Trophoblast cell (in vitro differentiated cells and primary cell): ENCODE measurements at regions not wholly inside any gene's neighbourhood (a gene's known extent, or its start where the extent isn't known, plus 50 kb on each side); places are given as distances from the start of the nearest gene placed in this dataset.

Source experiments
- DNase-seq, 2 donors: peaks; one replicate each; pipeline ENCODE4 v3.0.0-alpha.2; 2016
- H2AFZ ChIP-seq: 2 replicates; pipeline ENCODE4 v1.6.1; 2013; ENCODE audit warnings: low read length, moderate library complexity, mild to moderate bottlenecking; ENCODE audit not compliant: insufficient read depth, poor library complexity
- H2AK5ac ChIP-seq: 2 replicates; pipeline ENCODE4 v1.6.1; 2013; ENCODE audit warnings: mild to moderate bottlenecking, low read length
- H2BK120ac ChIP-seq: 2 replicates; pipeline ENCODE4 v1.6.1; 2013; ENCODE audit warnings: low read length, mild to moderate bottlenecking, moderate library complexity; ENCODE audit not compliant: insufficient read depth, poor library complexity
- H2BK12ac ChIP-seq: 2 replicates; pipeline ENCODE4 v1.6.1; 2013; ENCODE audit warnings: mild to moderate bottlenecking, low read length, moderate library complexity
- H2BK5ac ChIP-seq: 2 replicates; pipeline ENCODE4 v1.6.1; 2013; ENCODE audit warnings: low read length, low read depth, moderate library complexity, mild to moderate bottlenecking; ENCODE audit not compliant: poor library complexity
- H3K14ac ChIP-seq: 2 replicates; pipeline ENCODE4 v1.6.1; 2013; ENCODE audit warnings: mild to moderate bottlenecking, low read length
- H3K18ac ChIP-seq: 2 replicates; pipeline ENCODE4 v1.6.1; 2013; ENCODE audit warnings: mild to moderate bottlenecking, low read length
- H3K23ac ChIP-seq: 2 replicates; pipeline ENCODE4 v1.6.1; 2013; ENCODE audit warnings: low read length
- H3K27ac ChIP-seq: 2 replicates; pipeline ENCODE4 v1.5.1; 2013; ENCODE audit warnings: low read depth, mild to moderate bottlenecking, inconsistent platforms, low read length, moderate library complexity
- H3K27me3 ChIP-seq: 2 replicates; pipeline ENCODE4 v1.6.1; 2013; ENCODE audit warnings: inconsistent platforms, mild to moderate bottlenecking, low read length, moderate library complexity; ENCODE audit not compliant: insufficient read depth
- H3K36me3 ChIP-seq, 2 experiments: 1 replicate in 1 of 2; 2 replicates in 1 of 2; pipeline ENCODE4 v1.6.1; 2013; ENCODE audit warnings: low read length in 2 of 2, mild to moderate bottlenecking in 2 of 2, moderate library complexity in 1 of 2; ENCODE audit not compliant: insufficient read depth in 2 of 2, control insufficient read depth in 1 of 2
- H3K4ac ChIP-seq: 2 replicates; pipeline ENCODE4 v1.6.1; 2013; ENCODE audit warnings: low read depth, mild to moderate bottlenecking, low read length, moderate library complexity
- H3K4me1 ChIP-seq, 2 experiments: 1 replicate in 1 of 2; 2 replicates in 1 of 2; pipeline ENCODE4 v1.6.1; 2013; ENCODE audit warnings: low read length in 2 of 2, mild to moderate bottlenecking in 2 of 2, moderate library complexity in 1 of 2; ENCODE audit not compliant: insufficient read depth in 2 of 2, control insufficient read depth in 1 of 2
- H3K4me2 ChIP-seq: 2 replicates; pipeline ENCODE4 v1.6.1; 2013; ENCODE audit warnings: inconsistent platforms, mild to moderate bottlenecking, low read length, moderate library complexity
- H3K4me3 ChIP-seq: 2 replicates; pipeline ENCODE4 v1.5.1; 2013; ENCODE audit warnings: mild to moderate bottlenecking, low read depth, low read length, inconsistent platforms
- H3K79me1 ChIP-seq: one replicate; pipeline ENCODE4 v1.6.1; 2013; ENCODE audit warnings: low read length
- H3K79me2 ChIP-seq: 2 replicates; pipeline ENCODE4 v1.6.1; 2013; ENCODE audit warnings: low read length, mild to moderate bottlenecking; ENCODE audit not compliant: control insufficient read depth, insufficient read depth, poor library complexity
- H3K9ac ChIP-seq: 2 replicates; pipeline ENCODE4 v1.6.1; 2013; ENCODE audit warnings: mild to moderate bottlenecking, low read length
- H3K9me3 ChIP-seq: 2 replicates; pipeline ENCODE4 v1.6.1; 2013; ENCODE audit warnings: low read depth, mild to moderate bottlenecking, control low read depth, inconsistent platforms, low read length; ENCODE audit not compliant: insufficient read depth
- H4K12ac ChIP-seq: 2 replicates; pipeline ENCODE4 v1.6.1; 2013; ENCODE audit warnings: low read depth, mild to moderate bottlenecking, low read length, moderate library complexity
- H4K8ac ChIP-seq: 2 replicates; pipeline ENCODE4 v1.6.1; 2013; ENCODE audit warnings: low read depth, mild to moderate bottlenecking, low read length, moderate library complexity
- H4K91ac ChIP-seq: one replicate; pipeline ENCODE4 v1.6.1; 2013; ENCODE audit warnings: low read depth, mild to moderate bottlenecking, low read length, moderate library complexity
- WGBS: extraction: QIAGEN DNeasy Blood & Tissue Kit; methylation state at CpG from one replicate; pipeline ENCODE4 v1.1.7; 2013; ENCODE audit warnings: missing lambda C conversion rate; ENCODE audit not compliant: insufficient read length, insufficient coverage; ENCODE audit errors: extremely low coverage; 5-methylcytosine and 5-hydroxymethylcytosine counted together

DNA sequence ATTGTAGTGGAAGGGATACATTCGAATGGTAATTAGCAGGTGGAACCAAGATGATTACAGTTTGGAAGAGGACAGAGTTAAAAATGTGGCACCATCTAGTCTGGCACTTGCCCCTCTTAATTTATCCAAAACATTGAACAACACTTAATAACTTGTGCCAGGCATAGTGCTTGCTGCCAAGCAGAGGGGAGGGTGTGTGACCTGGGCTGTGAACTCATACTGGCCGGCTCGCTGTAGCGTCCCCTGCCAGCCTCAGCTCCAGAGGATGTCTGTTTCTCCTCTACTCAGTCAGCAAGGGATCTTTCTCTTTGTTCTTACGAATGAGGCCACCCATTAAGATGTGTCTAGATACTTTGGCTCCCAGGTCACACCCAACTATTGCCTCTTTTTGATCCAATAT lies 179.4 kb upstream of the INHBA start:
- peaks cover 15% of the 10 kb centered on the region for H3K79me1 ChIP-seq
- peak overlapping the region; percentile 71 for H4K91ac ChIP-seq
- peaks cover 2% of the 10 kb centered on the region for H3K79me2 ChIP-seq
- WGBS: no CpG with 5 or more reads among the region's 5 CpGs
- no peak overlapping the region for H4K12ac ChIP-seq
- peak overlapping the region; percentile 60 for H3K14ac ChIP-seq
- no peak for DNase-seq
- peak overlapping the region; percentile 80 for H2BK12ac ChIP-seq
- H2BK120ac ChIP-seq: no peak overlapping the region
- H2AK5ac ChIP-seq: peak overlapping the region; percentile 75
- peaks cover 2 to 3% of the 10 kb centered on the region in 2 experiments for H3K36me3 ChIP-seq
- no peak overlapping the region for H3K18ac ChIP-seq
- peak overlapping the region; percentile 37 for H3K4ac ChIP-seq
- H3K27me3 ChIP-seq: no peaks in the 10 kb centered on the region
- no peak overlapping the region for H3K4me2 ChIP-seq
- H2AFZ ChIP-seq: no peak overlapping the region
- H2BK5ac ChIP-seq: no peak overlapping the region
- H3K27ac ChIP-seq: no peak overlapping the region
- no peak overlapping the region for H3K9ac ChIP-seq
- no peak overlapping the region for H3K23ac ChIP-seq
- peaks cover 15 to 26% of the 10 kb centered on the region in 2 experiments for H3K4me1 ChIP-seq
- H4K8ac ChIP-seq: no peak overlapping the region
- no peaks in the 10 kb centered on the region for H3K9me3 ChIP-seq
- H3K4me3 ChIP-seq: no peak overlapping the region

DNA sequence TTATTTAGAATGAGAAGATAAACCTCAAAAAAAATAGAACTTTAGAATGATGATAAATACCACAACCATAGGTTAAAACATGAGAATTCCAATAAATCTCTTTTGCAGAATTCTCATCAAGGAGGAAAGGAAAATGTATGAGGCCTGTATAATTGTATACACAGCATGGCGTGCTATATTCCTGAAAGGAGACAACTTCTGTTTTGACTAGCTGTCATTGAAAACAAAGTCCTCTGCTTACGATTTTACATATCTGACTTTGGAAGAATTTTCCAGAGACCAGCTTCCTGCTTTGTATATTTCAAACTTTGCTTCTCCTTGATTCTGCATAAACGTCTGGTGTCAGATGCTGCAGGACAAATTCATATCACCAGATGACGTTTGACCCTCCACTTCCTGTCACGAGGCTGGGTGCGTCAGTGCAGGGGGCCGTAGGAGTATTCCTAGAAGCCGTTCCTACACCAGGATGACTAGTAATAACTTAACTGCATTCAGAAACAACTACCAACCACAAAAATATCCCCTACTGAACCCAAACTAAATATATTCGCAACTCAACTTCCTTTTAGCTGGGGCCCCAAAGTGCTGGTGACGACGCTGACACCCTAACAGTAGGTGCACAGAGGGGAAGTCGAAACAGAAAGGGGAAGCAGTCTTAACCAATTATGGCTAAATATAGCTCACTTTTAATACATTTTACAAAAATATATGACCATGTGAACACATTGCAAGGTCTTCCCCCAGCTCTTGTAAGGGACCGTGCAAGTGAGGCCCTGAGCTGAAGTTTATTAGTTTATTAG lies 178.6 kb upstream of the INHBA start:
- Histone ChIP-seq H3K14ac (no peak overlapping the region), H3K79me1 (peaks cover 17% of the 10 kb centered on the region), H3K23ac (no peak overlapping the region), H3K4me3 (no peak overlapping the region), H2BK120ac (peak overlapping the region; percentile 63), H2BK12ac (peak overlapping the region; percentile 82), H4K8ac (no peak overlapping the region), H3K9me3 (no peaks in the 10 kb centered on the region), H3K18ac (no peak overlapping the region), H2AK5ac (no peak overlapping the region), H3K79me2 (peaks cover 2% of the 10 kb centered on the region), H3K4me1 (peaks cover 14 to 28% of the 10 kb centered on the region in 2 experiments), H3K4ac (no peak overlapping the region), H4K12ac (no peak overlapping the region), H3K27ac (no peak overlapping the region), H2AFZ (no peak overlapping the region), H2BK5ac (peak overlapping the region; percentile 36), H4K91ac (peak overlapping the region; percentile 70), H3K36me3 (peaks cover 2 to 3% of the 10 kb centered on the region in 2 experiments), H3K4me2 (no peak overlapping the region), H3K9ac (no peak overlapping the region), H3K27me3 (no peaks in the 10 kb centered on the region)
- DNase-seq: peak; percentile 27 to 43
- WGBS: 100% methylated on average over 1 of the region's 13 CpGs

DNA sequence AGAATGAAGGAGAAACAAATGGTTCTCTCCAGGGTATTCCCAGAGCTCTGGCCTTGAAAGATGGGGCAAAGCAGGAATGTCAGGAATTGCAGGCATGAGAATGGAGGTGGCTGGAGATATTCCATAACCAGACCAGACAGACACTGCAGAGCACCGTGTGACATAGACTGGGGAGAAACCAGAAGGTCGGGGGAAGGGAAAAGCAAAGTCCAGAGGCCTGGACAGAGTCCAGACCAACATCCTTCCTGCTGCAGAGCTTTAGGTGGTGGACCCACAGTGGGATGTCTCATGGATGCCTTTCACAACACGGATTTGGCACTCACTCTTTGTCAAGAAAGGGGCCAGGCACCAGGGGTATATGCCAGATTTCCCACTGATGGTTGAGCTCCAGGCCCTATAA lies 177.2 kb upstream of the INHBA start:
- Histone ChIP-seq H3K14ac (peak overlapping the region; percentile 92), H3K4ac (peak overlapping the region; percentile 49), H2BK5ac (peak overlapping the region; percentile 93), H3K27ac (peak overlapping the region; percentile 89), H3K23ac (no peak overlapping the region), H3K18ac (peak overlapping the region; percentile 57), H4K8ac (peak overlapping the region; percentile 54), H3K4me1 (peaks cover 18 to 30% of the 10 kb centered on the region in 2 experiments), H3K27me3 (no peaks in the 10 kb centered on the region), H3K79me1 (peaks cover 22% of the 10 kb centered on the region), H2BK120ac (peak overlapping the region; percentile 88), H3K4me3 (no peak overlapping the region), H2BK12ac (peak overlapping the region; percentile 97), H3K9ac (no peak overlapping the region), H3K36me3 (peaks cover 2 to 3% of the 10 kb centered on the region in 2 experiments), H3K79me2 (peaks cover 2% of the 10 kb centered on the region), H3K4me2 (no peak overlapping the region), H2AK5ac (peak overlapping the region; percentile 52), H4K12ac (no peak overlapping the region), H4K91ac (peak overlapping the region; percentile 96), H3K9me3 (no peaks in the 10 kb centered on the region), H2AFZ (no peak overlapping the region)
- no peak for DNase-seq
- WGBS: no CpG with 5 or more reads among the region's 3 CpGs

DNA sequence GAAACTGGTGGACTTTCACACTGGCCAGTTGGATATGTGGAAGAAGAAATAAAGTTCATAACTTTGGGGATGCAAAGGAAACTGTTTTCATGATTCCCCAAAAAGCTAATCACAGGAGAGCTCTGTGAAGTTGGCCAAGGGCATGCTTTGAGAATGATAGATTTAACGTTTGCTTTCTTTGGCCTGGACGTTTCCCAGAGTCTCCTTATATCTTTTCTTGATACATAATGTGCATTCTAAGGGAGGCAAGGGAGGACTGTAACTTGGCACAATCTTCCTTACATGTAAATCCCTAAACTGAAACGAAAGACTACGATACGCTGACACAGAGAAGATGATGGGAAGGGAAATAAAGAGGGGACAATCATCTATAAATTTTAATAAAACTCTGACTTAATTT lies 176.5 kb upstream of the INHBA start:
- H2BK12ac ChIP-seq: peak overlapping the region; percentile 59
- peak overlapping the region; percentile 55 for H3K14ac ChIP-seq

More for the DNA sequence above, 176.5 kb upstream of the INHBA start:
- Histone ChIP-seq H3K27ac (peak overlapping the region; percentile 60), H3K9me3 (no peaks in the 10 kb centered on the region), H4K91ac (peak overlapping the region; percentile 64), H3K23ac (no peak overlapping the region), H3K79me2 (peaks cover 5% of the 10 kb centered on the region), H3K18ac (no peak overlapping the region), H3K4ac (no peak overlapping the region), H3K27me3 (no peaks in the 10 kb centered on the region), H3K9ac (no peak overlapping the region), H2BK120ac (peak overlapping the region; percentile 70), H3K4me1 (peaks cover 24 to 37% of the 10 kb centered on the region in 2 experiments), H3K79me1 (peaks cover 29% of the 10 kb centered on the region), H4K12ac (no peak overlapping the region), H2AK5ac (no peak overlapping the region), H3K4me2 (no peak overlapping the region), H3K4me3 (no peak overlapping the region), H3K36me3 (peaks cover 2 to 3% of the 10 kb centered on the region in 2 experiments), H4K8ac (no peak overlapping the region), H2BK5ac (peak overlapping the region; percentile 65), H2AFZ (no peak overlapping the region)
- no peak for DNase-seq
- no CpG with 5 or more reads among the region's 5 CpGs for WGBS
